ENCODE measurements at regions not wholly inside any gene's neighbourhood (a gene's known extent, or its start where the extent isn't known, plus 50 kb on each side); places are given as distances from the start of the nearest gene placed in this dataset.

GRCh38 chr4:61027939-61028338 is 172.2 kb upstream of the ADGRL3 start:
- TF ChIP-seq CTCF (IDR thresholded peaks at IDR 0.05) (no peak), POLR2A (IDR thresholded peaks at IDR 0.05) (no peak)

All from right lobe of liver (tissue), 4 donors.